Lung (tissue), 11 donors: ENCODE measurements at regions not wholly inside any gene's neighbourhood (a gene's known extent, or its start where the extent isn't known, plus 50 kb on each side); places are given as distances from the start of the nearest gene placed in this dataset.

ENCODE experiments used
- ATAC-seq: fragments of 200-7000 bp; cut with Tn5 transposase; one replicate; pipeline ENCODE4 v1.9.1; 2020; ENCODE audit warnings: moderate number of reproducible peaks; ENCODE audit not compliant: insufficient read depth, low FRiP score
- DNase-seq, 3 donors: peaks; one replicate each; pipeline ENCODE4 v3.0.0-alpha.2; 2013 to 2017
- H3K27ac ChIP-seq, 2 donors: one replicate each; pipeline ENCODE4 v1.5.1; 2013; ENCODE audit warnings: mild to moderate bottlenecking in 2 of 2, moderate library complexity in 2 of 2, control low read depth in 1 of 2, inconsistent platforms in 1 of 2, low read depth in 1 of 2, low read length in 1 of 2
- H3K27me3 ChIP-seq, 3 donors: one replicate each; pipeline ENCODE4 v1.5.1; 2013; ENCODE audit warnings: low read length in 2 of 3; ENCODE audit not compliant: control insufficient read depth in 3 of 3, insufficient read depth in 3 of 3
- H3K36me3 ChIP-seq, 4 donors: one replicate each; pipeline ENCODE4 v1.5.1; 2013; ENCODE audit warnings: low read length in 4 of 4, mild to moderate bottlenecking in 1 of 4, moderate library complexity in 1 of 4; ENCODE audit not compliant: control insufficient read depth in 4 of 4, insufficient read depth in 4 of 4
- H3K4me1 ChIP-seq, 5 donors: one replicate each; pipeline ENCODE4 v1.5.1; 2013; ENCODE audit warnings: low read length in 5 of 5, mild to moderate bottlenecking in 2 of 5, moderate library complexity in 1 of 5; ENCODE audit not compliant: control insufficient read depth in 5 of 5, insufficient read depth in 5 of 5
- H3K4me3 ChIP-seq: one replicate; pipeline ENCODE4 v1.5.1; 2013; ENCODE audit warnings: mild to moderate bottlenecking, control low read depth, moderate library complexity
- H3K9ac ChIP-seq, 2 donors: one replicate each; pipeline ENCODE4 v1.5.1; 2013; ENCODE audit warnings: low read length in 2 of 2, control low read depth in 1 of 2; ENCODE audit not compliant: insufficient read depth in 1 of 2
- H3K9me3 ChIP-seq, 4 donors: one replicate each; pipeline ENCODE4 v1.5.1; 2013; ENCODE audit warnings: low read length in 3 of 4, mild to moderate bottlenecking in 1 of 4, moderate library complexity in 1 of 4; ENCODE audit not compliant: control insufficient read depth in 4 of 4, insufficient read depth in 3 of 4
- WGBS, 2 donors: extraction: QIAGEN DNeasy Blood & Tissue Kit; methylation state at CpG; one replicate each; pipeline ENCODE4 v1.1.7; 2013; 5-methylcytosine and 5-hydroxymethylcytosine counted together
- TF ChIP-seq, protein P1 (sequence below): IDR thresholded peaks from 2 replicates; pipeline ENCODE4 v1.5.1; 2012; ENCODE audit warnings: mild to moderate bottlenecking; ENCODE audit errors: control extremely low read depth, extremely low read depth
- donor health status: control.
- donor health status: control.
- donor health status: Bipolar disorder and iron deficiency.
- donor health status: healthy.
- donor health status: DM: yes; HTN: yes; CAD: no.

DNA sequence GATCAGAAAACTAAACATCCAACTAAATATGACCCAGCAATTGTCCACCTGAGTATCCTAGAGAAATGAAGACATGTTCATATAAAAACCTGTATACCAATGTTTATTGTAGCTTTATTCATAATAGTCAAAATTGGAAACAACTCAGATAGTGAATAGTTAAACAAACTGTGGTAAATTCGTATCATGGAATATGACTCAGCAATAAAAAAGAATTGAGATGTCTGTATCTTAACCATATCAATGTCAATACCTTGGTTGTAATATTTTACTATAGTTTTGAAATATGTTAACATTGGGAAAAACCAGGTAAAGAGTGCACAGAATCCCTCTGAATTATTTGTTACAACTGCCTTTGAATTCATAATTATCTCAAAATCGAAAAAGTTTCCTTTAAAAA is 159.3 kb upstream of the GAP43 start:
- WGBS, 2 donors, result 76 to 84% methylated on average over 2 of the region's 2 CpGs

DNA sequence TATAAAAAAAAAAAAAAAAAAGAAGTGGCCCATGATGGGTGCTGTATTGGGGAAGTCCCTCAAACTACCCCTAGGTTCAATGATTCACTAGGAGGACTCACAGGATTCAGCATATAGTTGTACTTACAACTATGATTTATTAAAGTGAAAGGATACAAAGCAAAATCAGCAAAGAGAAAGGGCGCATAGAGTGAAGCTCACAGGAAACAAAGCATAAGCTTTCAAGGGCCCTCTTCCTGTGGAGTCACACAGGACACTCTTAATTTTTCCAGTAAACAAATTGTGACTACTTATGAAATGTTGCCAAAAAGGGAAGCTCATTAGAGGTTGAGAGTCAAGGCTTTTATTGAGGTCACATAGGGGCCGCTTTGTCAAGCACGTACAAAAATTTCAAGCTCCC is 153.7 kb upstream of the GAP43 start:
- Histone ChIP-seq H3K36me3 (no peaks in the 10 kb centered on the region), H3K27me3 (no peaks in the 10 kb centered on the region), H3K4me1 (peaks cover 0 to 4% (median 0%) of the 10 kb centered on the region in 5 donors), H3K9me3 (no peaks in the 10 kb centered on the region), H3K4me3 (no peak overlapping the region), H3K27ac (no peak overlapping the region), H3K9ac (no peak overlapping the region)
- DNase-seq (peak in 2 of 3 donors; percentile 9 to 27), ATAC-seq (no peak)
- TF ChIP-seq, protein P1, sequence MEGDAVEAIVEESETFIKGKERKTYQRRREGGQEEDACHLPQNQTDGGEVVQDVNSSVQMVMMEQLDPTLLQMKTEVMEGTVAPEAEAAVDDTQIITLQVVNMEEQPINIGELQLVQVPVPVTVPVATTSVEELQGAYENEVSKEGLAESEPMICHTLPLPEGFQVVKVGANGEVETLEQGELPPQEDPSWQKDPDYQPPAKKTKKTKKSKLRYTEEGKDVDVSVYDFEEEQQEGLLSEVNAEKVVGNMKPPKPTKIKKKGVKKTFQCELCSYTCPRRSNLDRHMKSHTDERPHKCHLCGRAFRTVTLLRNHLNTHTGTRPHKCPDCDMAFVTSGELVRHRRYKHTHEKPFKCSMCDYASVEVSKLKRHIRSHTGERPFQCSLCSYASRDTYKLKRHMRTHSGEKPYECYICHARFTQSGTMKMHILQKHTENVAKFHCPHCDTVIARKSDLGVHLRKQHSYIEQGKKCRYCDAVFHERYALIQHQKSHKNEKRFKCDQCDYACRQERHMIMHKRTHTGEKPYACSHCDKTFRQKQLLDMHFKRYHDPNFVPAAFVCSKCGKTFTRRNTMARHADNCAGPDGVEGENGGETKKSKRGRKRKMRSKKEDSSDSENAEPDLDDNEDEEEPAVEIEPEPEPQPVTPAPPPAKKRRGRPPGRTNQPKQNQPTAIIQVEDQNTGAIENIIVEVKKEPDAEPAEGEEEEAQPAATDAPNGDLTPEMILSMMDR, result no peak
- 15% methylated on average over 3 of the region's 3 CpGs for WGBS, 2 donors

More for the DNA sequence above, 159.3 kb upstream of the GAP43 start:
- TF ChIP-seq, protein P1, result no peak
- Histone ChIP-seq H3K27ac (no peak overlapping the region), H3K4me1 (no peaks in the 10 kb centered on the region), H3K36me3 (no peaks in the 10 kb centered on the region), H3K9ac (no peak overlapping the region), H3K27me3 (no peaks in the 10 kb centered on the region), H3K4me3 (no peak overlapping the region), H3K9me3 (no peaks in the 10 kb centered on the region)
- no peak for ATAC-seq
- no peak for DNase-seq

DNA sequence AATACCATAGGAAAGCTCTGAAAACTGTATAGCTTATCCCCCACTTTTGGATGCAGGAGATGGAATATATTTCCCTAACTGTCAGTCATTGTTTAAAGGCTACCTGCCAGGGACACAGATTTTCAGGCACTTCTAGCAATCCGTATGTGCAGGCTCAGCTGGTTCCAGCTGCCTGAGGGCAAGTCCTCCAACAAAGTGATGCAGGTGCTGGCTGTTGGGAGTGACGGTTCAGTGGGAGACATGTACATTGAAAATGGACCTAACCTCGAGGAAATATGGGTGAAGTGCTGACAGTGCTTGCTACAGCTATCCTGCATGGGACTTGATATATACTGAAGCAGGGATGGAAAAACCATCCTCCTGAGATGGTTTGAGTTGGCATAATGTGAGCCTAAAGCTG is 153.1 kb upstream of the GAP43 start:
- no peak overlapping the region for H3K27ac ChIP-seq
- no peak for ATAC-seq
- no peaks in the 10 kb centered on the region for H3K27me3 ChIP-seq
- no peak overlapping the region for H3K9ac ChIP-seq
- no peaks in the 10 kb centered on the region for H3K9me3 ChIP-seq
- 66 to 74% methylated on average over 3 of the region's 3 CpGs for WGBS, 2 donors
- no peak overlapping the region for H3K4me3 ChIP-seq
- H3K4me1 ChIP-seq, result peaks cover 0 to 4% (median 0%) of the 10 kb centered on the region in 5 donors
- H3K36me3 ChIP-seq, result no peaks in the 10 kb centered on the region
- TF ChIP-seq, protein P1, result no peak
- DNase-seq, result no peak

DNA sequence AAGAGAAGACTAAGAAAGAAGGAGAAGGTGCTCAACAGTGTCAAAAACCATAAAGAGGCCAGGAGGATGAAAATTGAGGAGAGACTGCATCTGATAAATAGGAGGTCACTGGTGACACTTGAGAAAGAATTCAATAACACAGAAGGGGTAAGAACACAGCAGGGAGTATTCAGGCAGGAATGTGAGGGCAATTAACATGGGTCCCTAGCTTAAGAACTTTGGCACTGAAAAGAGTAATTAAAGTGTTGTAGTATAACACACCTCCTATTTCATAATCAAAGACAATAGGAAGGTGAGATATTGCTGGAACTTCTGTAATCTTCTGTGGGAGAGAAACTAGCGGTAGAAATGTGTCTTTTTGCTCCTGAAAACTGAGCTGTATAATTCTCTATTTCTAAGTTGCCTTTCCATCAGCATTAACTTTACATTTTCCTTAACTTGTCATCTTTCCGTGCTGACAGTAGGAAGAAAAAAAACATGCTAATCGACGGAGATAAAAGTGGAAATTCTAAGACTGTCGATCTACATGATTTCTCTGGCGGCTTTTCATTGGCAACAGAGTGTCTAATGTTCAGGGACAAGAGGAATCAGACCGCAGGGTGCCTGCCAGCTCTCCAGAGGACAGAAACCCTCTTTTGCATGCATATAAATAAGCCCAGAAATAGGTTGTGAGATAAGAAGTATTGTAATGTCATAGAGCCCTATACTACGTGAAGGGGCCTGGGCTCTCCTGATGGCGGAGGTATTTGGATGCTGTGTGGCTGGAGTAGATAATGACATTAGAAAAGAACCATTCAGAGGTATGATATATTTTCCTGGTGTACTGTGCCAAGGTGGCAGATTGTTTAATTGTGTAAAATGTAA is 147.9 kb upstream of the GAP43 start:
- 84 to 90% methylated on average over 9 of the region's 9 CpGs for WGBS, 2 donors
- H3K27me3 ChIP-seq, result no peaks in the 10 kb centered on the region
- no peak for ATAC-seq

More for the DNA sequence above, 147.9 kb upstream of the GAP43 start:
- Histone ChIP-seq H3K9ac (no peak overlapping the region), H3K4me3 (no peak overlapping the region), H3K36me3 (no peaks in the 10 kb centered on the region), H3K9me3 (no peaks in the 10 kb centered on the region), H3K27ac (no peak overlapping the region), H3K4me1 (peaks cover 0 to 4% (median 0%) of the 10 kb centered on the region in 5 donors)
- no peak for DNase-seq
- TF ChIP-seq, protein P1, result no peak
